GM23248 (cell line): ENCODE measurements at regions not wholly inside any gene's neighbourhood (a gene's known extent, or its start where the extent isn't known, plus 50 kb on each side); places are given as distances from the start of the nearest gene placed in this dataset.

Experiments used
- DNase-seq: peaks from one replicate; pipeline ENCODE4 v3.0.0-alpha.2; 2015
- H2AFZ ChIP-seq: fragments of 200-600 bp; sonication (generic); 2 replicates; pipeline ENCODE4 v1.6.1; 2016; ENCODE audit warnings: antibody characterized with exemption
- H3F3A ChIP-seq: fragments of 200-600 bp; sonication (generic); 2 replicates; pipeline ENCODE4 v1.6.1; 2016; ENCODE audit warnings: mild to moderate bottlenecking, antibody characterized with exemption, mixed run types; ENCODE audit not compliant: insufficient read depth
- H3K27ac ChIP-seq: fragments of 200-600 bp; sonication (generic); 2 replicates; pipeline ENCODE4 v1.5.1; 2016; ENCODE audit warnings: mild to moderate bottlenecking
- H3K27me3 ChIP-seq: fragments of 200-600 bp; sonication (generic); replicated peaks from 2 replicates; pipeline ENCODE4 v1.6.1; 2016; ENCODE audit warnings: mild to moderate bottlenecking; ENCODE audit not compliant: insufficient read depth
- H3K36me3 ChIP-seq: fragments of 200-600 bp; sonication (generic); 2 replicates; pipeline ENCODE4 v1.6.1; 2016; ENCODE audit warnings: low read depth, mild to moderate bottlenecking
- H3K4me1 ChIP-seq: fragments of 200-600 bp; sonication (generic); 2 replicates; pipeline ENCODE4 v1.6.1; 2016; ENCODE audit warnings: mild to moderate bottlenecking; ENCODE audit not compliant: insufficient read depth
- H3K4me2 ChIP-seq: fragments of 200-600 bp; sonication (generic); one replicate; pipeline ENCODE4 v1.6.1; 2016; ENCODE audit warnings: mild to moderate bottlenecking; ENCODE audit not compliant: unreplicated experiment
- H3K4me3 ChIP-seq: fragments of 200-600 bp; sonication (generic); 2 replicates; pipeline ENCODE4 v1.5.1; 2016; ENCODE audit warnings: mild to moderate bottlenecking
- H3K79me2 ChIP-seq: fragments of 200-600 bp; sonication (generic); 2 replicates; pipeline ENCODE4 v1.6.1; 2016; ENCODE audit warnings: mild to moderate bottlenecking; ENCODE audit not compliant: insufficient read depth
- H3K9ac ChIP-seq: fragments of 200-600 bp; sonication (generic); 2 replicates; pipeline ENCODE4 v1.6.1; 2016; ENCODE audit warnings: mild to moderate bottlenecking
- H3K9me2 ChIP-seq: fragments of 200-600 bp; sonication (generic); 2 replicates; pipeline ENCODE4 v1.6.1; 2016; ENCODE audit warnings: mixed run types, mild to moderate bottlenecking, moderate library complexity; ENCODE audit not compliant: insufficient read depth
- H3K9me3 ChIP-seq: fragments of 200-600 bp; sonication (generic); one replicate; pipeline ENCODE4 v1.6.1; 2017; ENCODE audit warnings: low read depth
- H4K20me1 ChIP-seq: fragments of 200-600 bp; sonication (generic); 2 replicates; pipeline ENCODE4 v1.6.0; 2016; ENCODE audit not compliant: insufficient read depth
- EZH2 ChIP-seq: fragments of 200-600 bp; sonication (generic); IDR thresholded peaks from 2 replicates; pipeline ENCODE4 v1.6.1; 2018; ENCODE audit warnings: antibody characterized with exemption, mild to moderate bottlenecking; ENCODE audit not compliant: insufficient read depth, poor library complexity, severe bottlenecking
- EZH2phosphoT487 ChIP-seq: fragments of 200-600 bp; sonication (generic); IDR thresholded peaks from 2 replicates; pipeline ENCODE4 v1.6.1; 2018; ENCODE audit warnings: antibody characterized with exemption, moderate library complexity, mild to moderate bottlenecking, low read depth; ENCODE audit not compliant: insufficient read depth
- WGBS, 2 experiments: methylation state at CpG; one replicate each; pipeline ENCODE4 v1.1.6; 2015 to 2017; ENCODE audit warnings: low lambda C conversion rate in 2 of 2, low coverage in 1 of 2; ENCODE audit errors: missing lambda C conversion rate in 2 of 2; 5-methylcytosine and 5-hydroxymethylcytosine counted together
- in situ Hi-C: fragments of 300-500 bp; cut with MboI; formaldehyde crosslinking; loops from 2 replicates; pipeline ENCODE4 v1.15.0; 2020

DNA sequence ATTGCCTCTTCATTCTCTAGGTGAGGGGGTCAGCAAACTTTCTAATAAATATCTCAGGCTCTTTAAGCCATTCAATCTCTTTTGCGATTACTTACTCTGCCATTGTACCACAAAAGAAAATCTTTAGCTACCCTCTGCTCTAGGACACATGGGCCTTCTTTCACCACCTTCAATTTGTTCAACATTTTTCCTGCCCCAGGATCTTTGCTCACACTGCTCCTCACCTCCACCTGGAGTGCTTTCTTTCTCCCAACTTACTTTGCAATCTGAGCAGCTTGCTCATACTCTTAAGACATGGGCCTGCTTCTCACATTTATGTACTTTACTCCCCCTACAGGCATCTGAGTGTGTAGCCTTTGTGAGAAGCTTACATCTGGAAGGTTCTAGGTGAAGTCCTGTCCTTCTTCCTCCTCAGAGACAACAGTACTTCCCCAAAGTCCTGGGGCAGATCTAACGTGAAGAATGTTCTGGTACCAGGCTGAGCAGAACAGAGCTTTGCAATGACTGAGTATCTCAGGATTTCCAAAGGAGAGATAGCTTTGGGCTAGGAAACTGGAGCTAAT is 55.0 kb upstream of the PRDM5 start:
- no peak for TF ChIP-seq EZH2phosphoT487
- TF ChIP-seq EZH2: no peak

DNA sequence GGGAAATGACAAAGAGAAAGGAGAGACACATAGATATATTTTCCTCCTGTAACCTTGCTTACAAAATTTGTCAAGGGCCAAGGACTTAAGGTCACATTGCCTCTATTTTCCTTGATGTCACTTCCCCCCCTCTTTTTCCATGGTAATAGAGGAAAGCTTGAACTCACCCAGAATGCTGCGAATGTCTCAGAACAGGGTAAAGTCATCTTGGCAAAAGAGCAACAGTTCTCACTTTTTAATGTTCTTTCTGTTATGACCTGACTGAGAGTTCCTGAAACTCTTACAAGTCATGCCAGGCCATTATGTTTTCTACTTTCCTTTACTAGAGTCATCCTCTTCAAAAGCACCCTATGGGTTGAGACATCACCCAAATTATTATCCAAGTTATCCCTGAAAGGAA is 50.7 kb upstream of the PRDM5 start:
- in situ Hi-C loops: no loop called here
- Histone ChIP-seq H3K4me1 (no peaks in the 10 kb centered on the region), H3K4me2 (no peak overlapping the region), H2AFZ (no peak overlapping the region), H3K9me2 (no peaks in the 10 kb centered on the region; the same call in 1 of the 2 replicates), H3K27me3 (no peaks in the 10 kb centered on the region), H4K20me1 (no peaks in the 10 kb centered on the region), H3K36me3 (no peaks in the 10 kb centered on the region), H3K4me3 (no peak overlapping the region), H3K9me3 (no peaks in the 10 kb centered on the region), H3K9ac (no peak overlapping the region), H3F3A (no peaks in the 10 kb centered on the region), H3K79me2 (no peaks in the 10 kb centered on the region), H3K27ac (no peak overlapping the region)
- TF ChIP-seq EZH2: no peak
- TF ChIP-seq EZH2phosphoT487: no peak
- no peak for DNase-seq
- WGBS, 2 experiments: 10 to 22% methylated on average over 1 of the region's 1 CpG

More for the DNA sequence above, 55.0 kb upstream of the PRDM5 start:
- peak; percentile 78 for DNase-seq
- Histone ChIP-seq H3K27ac (no peak overlapping the region), H3K4me3 (no peak overlapping the region), H3K4me2 (no peak overlapping the region), H3K79me2 (no peaks in the 10 kb centered on the region), H3K27me3 (no peaks in the 10 kb centered on the region), H3K9ac (no peak overlapping the region), H3K9me2 (no peaks in the 10 kb centered on the region), H3K36me3 (no peaks in the 10 kb centered on the region), H3F3A (no peaks in the 10 kb centered on the region), H3K9me3 (no peaks in the 10 kb centered on the region), H4K20me1 (no peaks in the 10 kb centered on the region), H3K4me1 (no peaks in the 10 kb centered on the region), H2AFZ (no peak overlapping the region)
- WGBS, 2 experiments: 53 to 56% methylated on average over 2 of the region's 2 CpGs
- in situ Hi-C loops: no loop called here
